ENCODE measurements at regions not wholly inside any gene's neighbourhood (a gene's known extent, or its start where the extent isn't known, plus 50 kb on each side); places are given as distances from the start of the nearest gene placed in this dataset.

GRCh38 chr14:62604524-62604923 lies 440.7 kb downstream of the KCNH5 start:
- TF ChIP-seq CTCF (optimal IDR thresholded peaks at IDR 0.05 in 1 of 3, IDR thresholded peaks at IDR 0.05 in 1 of 3, conservative IDR thresholded peaks at IDR 0.05 in 1 of 3; ENCODE audit: extremely low read depth in 1 of 3, insufficient read depth in 2 of 3, low read length in 3 of 3), result no peak
- TF ChIP-seq EZH2 (IDR thresholded peaks at IDR 0.05; ENCODE audit: low read length), result no peak

Measured in keratinocyte (primary cell).